HG03039 (cell line): ENCODE measurements at regions not wholly inside any gene's neighbourhood (a gene's known extent, or its start where the extent isn't known, plus 50 kb on each side); places are given as distances from the start of the nearest gene placed in this dataset.

Experiments
- ATAC-seq: cut with Tn5 transposase; IDR thresholded peaks from one replicate; pipeline ENCODE4 v1.9.1; 2021; ENCODE audit warnings: mild to moderate bottlenecking, moderate library complexity; ENCODE audit not compliant: unreplicated experiment

GRCh38 chr4:81896936-81897335 is 425.2 kb upstream of the RASGEF1B start:
- no peak for ATAC-seq

GRCh38 chr4:81891005-81891996 is 419.6 kb upstream of the RASGEF1B start:
- ATAC-seq, result no peak

- no peak for ATAC-seq
These were observed 413.3 kb upstream of the RASGEF1B start for GRCh38 chr4:81884986-81885385.

GRCh38 chr4:81883530-81884450 is 412.1 kb upstream of the RASGEF1B start:
- ATAC-seq, result no peak

- no peak for ATAC-seq
These were observed 411.3 kb upstream of the RASGEF1B start for GRCh38 chr4:81883004-81883403.

- no peak for ATAC-seq
These were observed 410.3 kb upstream of the RASGEF1B start for GRCh38 chr4:81881855-81882621.

GRCh38 chr4:81876106-81876505 is 404.4 kb upstream of the RASGEF1B start:
- no peak for ATAC-seq

- no peak for ATAC-seq
These were observed 403.2 kb upstream of the RASGEF1B start for GRCh38 chr4:81874661-81875515.

- ATAC-seq, result no peak
These were observed 398.6 kb upstream of the RASGEF1B start for GRCh38 chr4:81870275-81870674.

- ATAC-seq, result no peak
These were observed 388.4 kb upstream of the RASGEF1B start for GRCh38 chr4:81860111-81860510.

- no peak for ATAC-seq
These were observed 382.7 kb upstream of the RASGEF1B start for GRCh38 chr4:81854406-81854805.

GRCh38 chr4:81852031-81852715 is 380.5 kb upstream of the RASGEF1B start:
- ATAC-seq, result no peak

- ATAC-seq, result no peak
These were observed 379.0 kb upstream of the RASGEF1B start for GRCh38 chr4:81850701-81851100.

GRCh38 chr4:81845761-81846160 is 374.1 kb upstream of the RASGEF1B start:
- ATAC-seq, result no peak

GRCh38 chr4:81845273-81845672 is 373.6 kb upstream of the RASGEF1B start:
- ATAC-seq, result no peak

- ATAC-seq, result peak; percentile 79
These were observed 373.0 kb upstream of the RASGEF1B start for GRCh38 chr4:81844717-81845116.

GRCh38 chr4:81839347-81840042 is 367.8 kb upstream of the RASGEF1B start:
- no peak for ATAC-seq

- no peak for ATAC-seq
These were observed 366.9 kb upstream of the RASGEF1B start for GRCh38 chr4:81838586-81838985.

- ATAC-seq, result no peak
These were observed 365.0 kb upstream of the RASGEF1B start for GRCh38 chr4:81836716-81837115.
